ENCODE measurements at regions not wholly inside any gene's neighbourhood (a gene's known extent, or its start where the extent isn't known, plus 50 kb on each side); places are given as distances from the start of the nearest gene placed in this dataset.

GRCh38 chr21:32917362-32918135 is 108.2 kb upstream of the OLIG2 start:
- no peak for DNase-seq
- Histone ChIP-seq H2BK15ac (ENCODE audit: low read depth, low read length) (no peak overlapping the region), H3K4me2 (ENCODE audit: low read depth, low read length) (no peak overlapping the region), H4K20me1 (ENCODE audit: insufficient read depth, low read length) (no peaks in the 10 kb centered on the region), H3K14ac (replicated peaks; ENCODE audit: low read depth, low read length) (no peak overlapping the region), H2AK5ac (ENCODE audit: low read depth, low read length) (no peak overlapping the region), H3K23ac (ENCODE audit: low read depth, low read length) (no peak overlapping the region), H3K27me3 (ENCODE audit: control insufficient read depth, insufficient read depth, low read length) (peaks cover 8% of the 10 kb centered on the region), H3K4ac (ENCODE audit: low read depth, low read length) (no peak overlapping the region), H3K9me3 (ENCODE audit: control insufficient read depth, insufficient read depth, low read length) (peaks cover 1% of the 10 kb centered on the region), H4K8ac (ENCODE audit: low read depth in 2 of 2, low read length in 2 of 2) (no peak overlapping the region), H3K27ac (ENCODE audit: insufficient read depth, low read length) (no peak overlapping the region), H2BK120ac (ENCODE audit: low read depth, low read length) (no peak overlapping the region), H2BK20ac (ENCODE audit: low read depth, low read length) (no peak overlapping the region), H3K56ac (ENCODE audit: extremely low read depth, insufficient read depth, low read length) (no peak overlapping the region), H3K36me3 (ENCODE audit: control insufficient read depth, insufficient read depth, low read length) (no peaks in the 10 kb centered on the region), H3K4me3 (ENCODE audit: insufficient read depth, low read depth, low read length) (no peak overlapping the region), H3K79me1 (ENCODE audit: low read depth in 1 of 2, low read length in 2 of 2) (no peaks in the 10 kb centered on the region), H3K9me1 (ENCODE audit: insufficient read depth, low read length) (no peaks in the 10 kb centered on the region), H2AFZ (replicated peaks; ENCODE audit: low read length, poor library complexity) (no peak overlapping the region), H2BK5ac (ENCODE audit: low read depth, low read length, poor library complexity, severe bottlenecking) (no peak overlapping the region), H4K5ac (ENCODE audit: low read depth, low read length) (no peak overlapping the region), H3K18ac (ENCODE audit: low read depth, low read length) (no peak overlapping the region), H3K9ac (ENCODE audit: low read depth, low read length) (no peak overlapping the region), H2AK9ac (replicated peaks; ENCODE audit: low read depth, low read length, poor library complexity) (no peak overlapping the region), H4K91ac (ENCODE audit: insufficient read depth, low read depth, low read length) (no peak overlapping the region), H3K4me1 (ENCODE audit: control insufficient read depth, insufficient read depth, low read length) (no peaks in the 10 kb centered on the region)
- intact Hi-C loops (cut with micrococcal nuclease), result no loop called here
- ATAC-seq (ENCODE audit: low read depth), result peak; percentile 44; the same call in 1 of the 2 replicates
- POLR2A ChIA-PET (ENCODE audit: unreplicated experiment), result no interaction called here
- dilution Hi-C loops (cut with HindIII; ENCODE audit: low sequenced_read_pairs, unreplicated experiment), result no loop called here
- TF ChIP-seq USF2 (IDR thresholded peaks at IDR 0.05; ENCODE audit: low read depth, low read length) (no peak), MXI1 (IDR thresholded peaks at IDR 0.05; ENCODE audit: borderline replicate concordance, low read depth, low read length) (no peak), CHD1 (IDR thresholded peaks at IDR 0.05; ENCODE audit: low read depth, low read length) (no peak), ELK1 (IDR thresholded peaks at IDR 0.05; ENCODE audit: borderline replicate concordance, low read depth, low read length) (no peak), CTCF (conservative IDR thresholded peaks at IDR 0.05; ENCODE audit: low read depth, low read length) (no peak)
- CTCF ChIA-PET, result interaction anchor here (0.6 kb wide), 1 partner anchor 10 kb away, joined by 6 read pairs; no protein-coding TSS in a partner anchor
- 0% methylated on average over 2 of the region's 10 CpGs; no CpG with 5 or more reads in 1 of the 2 experiments for WGBS, 2 experiments (ENCODE audit: extremely low coverage in 2 of 2, insufficient read length in 1 of 2)
- no TSS peak for BruUV-seq (replicated peaks)
- in situ Hi-C loops (cut with MboI; ENCODE audit: low sequenced_read_pairs), result no loop called here

Data from IMR-90 (cell line).